K562 (cell line): ENCODE measurements at regions not wholly inside any gene's neighbourhood (a gene's known extent, or its start where the extent isn't known, plus 50 kb on each side); places are given as distances from the start of the nearest gene placed in this dataset.

ENCODE experiments used
- NKRF ChIP-seq: fragments of 450-650 bp; IDR thresholded peaks from 2 replicates; pipeline ENCODE4 v1.6.1; 2016; ENCODE audit warnings: borderline replicate concordance
- PRDM10 ChIP-seq: fragments of 450-650 bp; IDR thresholded peaks from 2 replicates; pipeline ENCODE4 v1.6.1; 2018; ENCODE audit not compliant: partially characterized antibody
- SREBF2 ChIP-seq: sonication (generic); formaldehyde crosslinking; IDR thresholded peaks from 2 replicates; pipeline ENCODE4 v1.4.0; 2020; ENCODE audit warnings: mild to moderate bottlenecking, missing genetic modification reagents
- ZBTB11 ChIP-seq, 3 experiments: fragments of 200-800 bp in 1 of 3; fragments of 250-450 bp in 1 of 3; fragments of 450-650 bp in 1 of 3; sonication (Bioruptor Pico) in 1 of 3; sonication (Bioruptor generic) in 1 of 3; formaldehyde crosslinking in 1 of 3; IDR thresholded peaks; 2 replicates each; pipeline versions ENCODE4 v1.6.1 to v1.8.0; 2016 to 2022; ENCODE audit warnings: mild to moderate bottlenecking in 2 of 3, missing genetic modification characterization in 2 of 3, missing compliant biosample characterization in 1 of 3, moderate library complexity in 1 of 3
- ZNF24 ChIP-seq: fragments of 450-650 bp; IDR thresholded peaks from 2 replicates; pipeline ENCODE4 v1.6.1; 2016

GRCh38 chr5:96079075-96079474 lies 117.4 kb upstream of the ELL2 start (continued):
- TF ChIP-seq PRDM10 (peak; percentile 53), NKRF (no peak), SREBF2 (no peak), ZBTB11 (CRISPR knock-in tag; IDR thresholded peaks at IDR 0.05) (no peak), ZNF24 (no peak)
